ENCODE measurements at regions not wholly inside any gene's neighbourhood (a gene's known extent, or its start where the extent isn't known, plus 50 kb on each side); places are given as distances from the start of the nearest gene placed in this dataset.
A peak's percentile ranks its signal among the peaks of the same experiment; 100 is the strongest.
"Not testable (repeated sequence)": the region's sequence is repeated elsewhere in the genome, so short reads cannot be mapped to it uniquely, and the experiment has no call there.

DNA sequence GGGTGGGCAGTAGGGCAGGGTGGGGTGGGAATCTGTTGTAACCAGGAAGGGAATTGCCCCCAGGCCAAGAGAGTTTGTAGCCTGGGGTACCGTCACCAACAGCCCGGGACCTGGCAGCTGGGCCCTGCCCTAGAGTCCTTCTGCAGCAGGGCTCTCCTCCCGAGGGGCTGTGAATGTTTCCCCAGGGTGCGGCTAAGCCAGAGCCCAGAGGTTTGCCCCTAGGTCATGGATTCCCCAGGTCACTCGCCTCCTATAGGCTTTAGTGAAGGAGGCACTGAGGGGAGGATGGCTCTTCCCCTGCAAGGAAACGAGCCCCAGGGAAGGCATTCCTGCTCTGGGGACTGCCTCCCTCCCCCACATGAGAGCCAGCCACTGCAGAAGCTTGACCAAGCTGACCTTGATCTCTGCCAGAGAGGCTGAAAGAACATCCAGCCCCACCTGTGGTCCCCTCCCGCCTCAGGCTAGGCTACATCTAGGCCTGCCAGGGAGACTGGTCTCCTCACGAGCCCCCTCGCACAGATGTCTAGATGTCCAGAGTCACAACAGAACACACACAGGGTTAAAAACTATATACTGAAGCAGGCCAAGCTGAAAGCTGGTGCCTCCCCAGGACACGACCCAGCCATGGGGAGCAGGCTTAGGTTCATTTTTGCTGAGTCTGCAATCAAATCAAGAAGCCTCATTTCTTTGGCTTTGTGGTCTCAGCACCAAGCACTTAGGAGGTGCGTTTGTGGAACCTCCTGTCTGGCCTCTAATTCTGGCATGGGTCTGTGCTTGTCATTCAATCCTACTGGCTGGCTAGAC, 69.1 kb upstream of the TAMM41 start:
- TF ChIP-seq, protein P1, sequence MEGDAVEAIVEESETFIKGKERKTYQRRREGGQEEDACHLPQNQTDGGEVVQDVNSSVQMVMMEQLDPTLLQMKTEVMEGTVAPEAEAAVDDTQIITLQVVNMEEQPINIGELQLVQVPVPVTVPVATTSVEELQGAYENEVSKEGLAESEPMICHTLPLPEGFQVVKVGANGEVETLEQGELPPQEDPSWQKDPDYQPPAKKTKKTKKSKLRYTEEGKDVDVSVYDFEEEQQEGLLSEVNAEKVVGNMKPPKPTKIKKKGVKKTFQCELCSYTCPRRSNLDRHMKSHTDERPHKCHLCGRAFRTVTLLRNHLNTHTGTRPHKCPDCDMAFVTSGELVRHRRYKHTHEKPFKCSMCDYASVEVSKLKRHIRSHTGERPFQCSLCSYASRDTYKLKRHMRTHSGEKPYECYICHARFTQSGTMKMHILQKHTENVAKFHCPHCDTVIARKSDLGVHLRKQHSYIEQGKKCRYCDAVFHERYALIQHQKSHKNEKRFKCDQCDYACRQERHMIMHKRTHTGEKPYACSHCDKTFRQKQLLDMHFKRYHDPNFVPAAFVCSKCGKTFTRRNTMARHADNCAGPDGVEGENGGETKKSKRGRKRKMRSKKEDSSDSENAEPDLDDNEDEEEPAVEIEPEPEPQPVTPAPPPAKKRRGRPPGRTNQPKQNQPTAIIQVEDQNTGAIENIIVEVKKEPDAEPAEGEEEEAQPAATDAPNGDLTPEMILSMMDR (IDR thresholded peaks at IDR 0.05) = no peak
- Histone ChIP-seq H3K36me3 (no peaks in the 10 kb centered on the region), H3K27ac (no peak overlapping the region), H3K4me3 (no peak overlapping the region), H3K4me1 (no peaks in the 10 kb centered on the region), H3K9me3 (no peaks in the 10 kb centered on the region), H3K27me3 (no peaks in the 10 kb centered on the region)
- DNase-seq (ENCODE audit: low spot score) = peak; percentile 1

- not testable (repeated sequence) for H3K27me3 ChIP-seq, H3K4me3 ChIP-seq, H3K9me3 ChIP-seq, H3K4me1 ChIP-seq, H3K27ac ChIP-seq, H3K36me3 ChIP-seq
- peak; percentile 38 for DNase-seq (ENCODE audit: low spot score)
Measured at GRCh38 chr3:11916425-11916762, 69.7 kb upstream of the TAMM41 start.

- H3K27me3 ChIP-seq = no peaks in the 10 kb centered on the region
- H3K36me3 ChIP-seq = no peaks in the 10 kb centered on the region
- H3K4me3 ChIP-seq = no peak overlapping the region
- TF ChIP-seq, protein P1 (IDR thresholded peaks at IDR 0.05) = no peak
- DNase-seq (ENCODE audit: low spot score) = peak; percentile 30
- H3K4me1 ChIP-seq = no peaks in the 10 kb centered on the region
- H3K9me3 ChIP-seq = no peaks in the 10 kb centered on the region
- H3K27ac ChIP-seq = no peak overlapping the region
Measured at GRCh38 chr3:11917051-11917450, 70.4 kb upstream of the TAMM41 start.

GRCh38 chr3:11919390-11919789, 72.7 kb upstream of the TAMM41 start:
- Histone ChIP-seq H3K36me3 (no peaks in the 10 kb centered on the region), H3K27ac (no peak overlapping the region), H3K9me3 (no peaks in the 10 kb centered on the region), H3K4me3 (no peak overlapping the region), H3K27me3 (no peaks in the 10 kb centered on the region), H3K4me1 (no peaks in the 10 kb centered on the region)
- TF ChIP-seq, protein P1 (IDR thresholded peaks at IDR 0.05) = no peak
- DNase-seq (ENCODE audit: low spot score) = peak; percentile 23

DNA sequence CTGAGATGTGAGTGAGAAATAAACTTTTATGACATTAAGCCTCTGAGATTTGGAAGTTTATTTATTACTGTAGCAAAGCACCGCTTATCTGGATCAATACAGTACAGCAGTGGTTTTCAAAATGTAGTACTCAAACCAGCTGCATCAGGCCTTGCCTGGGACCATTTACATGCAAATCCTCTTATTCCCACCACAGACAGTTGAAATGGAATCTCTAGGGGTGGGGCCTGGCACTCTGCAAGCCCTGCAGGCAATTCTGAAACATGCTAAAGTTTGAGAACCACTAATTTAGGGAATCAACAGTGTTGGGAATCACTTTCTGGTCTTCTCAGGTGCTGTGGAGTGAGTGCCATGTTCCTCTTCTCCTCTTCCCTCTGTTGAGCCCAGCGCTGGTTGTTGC, 77.8 kb upstream of the TAMM41 start:
- TF ChIP-seq, protein P1 (IDR thresholded peaks at IDR 0.05) = no peak
- Histone ChIP-seq H3K9me3 (no peaks in the 10 kb centered on the region), H3K4me1 (no peaks in the 10 kb centered on the region), H3K36me3 (no peaks in the 10 kb centered on the region), H3K4me3 (no peak overlapping the region), H3K27me3 (no peaks in the 10 kb centered on the region), H3K27ac (no peak overlapping the region)
- DNase-seq (ENCODE audit: low spot score) = no peak

GRCh38 chr3:11928381-11928780, 75.8 kb upstream of the SYN2 start:
- no peak overlapping the region for H3K4me3 ChIP-seq
- H3K36me3 ChIP-seq = no peaks in the 10 kb centered on the region
- H3K9me3 ChIP-seq = no peaks in the 10 kb centered on the region
- no peak overlapping the region for H3K27ac ChIP-seq
- no peak for DNase-seq (ENCODE audit: low spot score)
- no peaks in the 10 kb centered on the region for H3K27me3 ChIP-seq
- TF ChIP-seq, protein P1 (IDR thresholded peaks at IDR 0.05) = no peak
- no peaks in the 10 kb centered on the region for H3K4me1 ChIP-seq

All from right atrium auricular region (tissue), 2 donors.